SK-MEL-5 (cell line): ENCODE measurements at regions not wholly inside any gene's neighbourhood (a gene's known extent, or its start where the extent isn't known, plus 50 kb on each side); places are given as distances from the start of the nearest gene placed in this dataset.

Source experiments
- DNase-seq: peaks from one replicate; pipeline ENCODE4 v3.0.0-alpha.2; 2016; ENCODE audit warnings: low read depth, low spot score
- in situ Hi-C: cut with HindIII; loops from 2 replicates; pipeline ENCODE4 v1.10.0; 2016; ENCODE audit warnings: low sequenced_read_pairs, high pct_unique_total_duplicates, low pct_unique_long_range_greater_than_20kb

- DNase-seq, result no peak
- in situ Hi-C loops, result no loop called here
These were observed 185.8 kb upstream of the EOMES start for GRCh38 chr3:27907929-27908328.

- in situ Hi-C loops, result no loop called here
- no peak for DNase-seq
These were observed 188.3 kb upstream of the EOMES start for GRCh38 chr3:27910456-27910855.

DNA sequence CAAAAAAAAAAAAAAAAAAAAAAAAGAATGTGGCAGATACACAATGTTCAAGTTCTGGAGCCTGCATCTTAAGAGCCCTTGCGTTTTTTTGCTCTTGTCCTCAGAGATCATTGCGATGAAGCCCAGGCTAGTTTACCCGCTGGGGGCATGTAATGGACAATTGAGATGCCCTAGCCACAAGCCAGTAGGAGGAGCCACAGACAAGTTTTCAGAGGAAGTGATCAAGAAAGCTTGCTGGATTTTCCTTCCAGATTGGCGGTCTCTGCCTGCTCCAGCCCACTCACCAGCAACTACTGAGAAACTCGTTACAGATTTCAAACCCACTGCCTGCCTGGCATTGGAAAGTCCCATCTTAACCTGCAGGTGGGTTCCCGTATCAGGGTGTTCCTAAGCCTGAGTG lies 192.1 kb upstream of the EOMES start:
- DNase-seq, result peak; percentile 59

DNA sequence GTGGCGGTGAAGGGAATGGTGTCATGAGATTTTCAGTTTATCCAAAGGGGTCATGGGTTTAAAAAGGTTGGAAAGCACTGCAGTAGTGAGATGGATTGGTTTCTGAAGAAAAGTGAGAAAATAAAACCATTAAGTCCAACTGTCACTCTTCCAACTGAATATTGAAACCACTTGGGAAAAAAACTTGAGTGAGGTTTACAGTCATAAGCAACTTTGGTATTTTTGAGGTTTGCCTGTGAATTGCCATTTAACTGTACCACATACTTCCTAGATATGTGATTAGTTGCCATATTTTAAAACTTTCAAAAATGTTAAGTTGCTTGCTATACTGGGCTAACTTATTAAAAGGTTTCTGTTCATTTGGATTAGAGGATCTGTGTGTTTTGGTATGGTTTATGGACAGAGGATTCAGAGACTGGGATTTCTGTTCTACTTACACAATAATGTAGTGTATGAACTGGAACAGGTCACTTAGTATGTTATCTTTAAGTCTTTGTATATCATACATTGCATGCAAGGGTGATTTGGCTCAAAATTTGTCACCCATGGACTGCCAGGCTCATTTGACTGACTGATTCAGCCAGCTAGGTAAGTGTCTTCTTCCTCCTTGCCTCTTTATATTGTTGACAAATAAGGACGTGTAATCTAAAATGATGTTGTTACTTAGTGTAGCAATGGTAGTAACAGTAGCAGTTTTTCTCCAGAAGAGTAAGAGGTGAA lies 201.4 kb upstream of the EOMES start:
- DNase-seq, result no peak
- in situ Hi-C loops, result no loop called here

More for the DNA sequence above, 192.1 kb upstream of the EOMES start:
- in situ Hi-C loops, result no loop called here

DNA sequence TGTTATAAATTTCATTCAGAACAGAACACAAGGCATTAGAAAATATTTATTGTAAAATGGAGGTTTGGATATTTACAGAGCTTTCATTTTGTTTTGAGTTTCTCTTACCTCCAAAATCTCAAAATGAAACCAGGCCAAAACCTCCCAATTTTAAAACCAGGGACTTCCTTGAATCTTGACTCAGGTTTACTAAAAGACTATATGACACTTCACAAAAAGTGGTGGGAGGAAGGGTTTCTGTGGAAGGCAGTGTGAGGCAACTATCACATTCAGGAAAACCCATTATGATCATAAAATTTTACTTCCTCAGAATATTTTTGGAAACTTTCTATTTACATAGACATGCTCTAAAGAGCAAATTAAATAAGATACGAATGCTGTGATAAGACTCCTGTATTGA lies 205.8 kb upstream of the EOMES start:
- in situ Hi-C loops, result no loop called here
- DNase-seq, result no peak

GRCh38 chr3:27930052-27930602 lies 208.0 kb upstream of the EOMES start:
- in situ Hi-C loops, result no loop called here
- DNase-seq, result peak; percentile 7

GRCh38 chr3:27935492-27935891 lies 213.4 kb upstream of the EOMES start:
- in situ Hi-C loops, result no loop called here
- DNase-seq, result no peak

DNA sequence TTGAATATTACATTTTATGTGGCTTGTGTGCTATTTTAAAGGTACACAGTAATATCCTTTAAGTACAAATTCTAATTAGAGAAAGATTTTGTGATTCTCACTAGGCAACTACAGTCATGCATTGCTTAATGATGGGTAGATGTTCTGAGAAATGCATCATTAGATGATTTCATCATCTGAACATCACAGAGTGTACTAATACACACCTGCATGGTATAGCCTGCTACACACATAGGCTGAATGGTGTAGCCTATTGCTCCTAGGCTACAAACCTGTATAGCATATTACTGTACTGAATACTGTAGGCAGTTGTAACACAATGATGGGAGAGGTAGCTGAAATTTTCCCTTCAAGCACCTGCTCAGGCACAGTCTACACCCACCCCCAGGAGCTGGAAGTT lies 217.4 kb upstream of the EOMES start:
- in situ Hi-C loops, result no loop called here
- no peak for DNase-seq

DNA sequence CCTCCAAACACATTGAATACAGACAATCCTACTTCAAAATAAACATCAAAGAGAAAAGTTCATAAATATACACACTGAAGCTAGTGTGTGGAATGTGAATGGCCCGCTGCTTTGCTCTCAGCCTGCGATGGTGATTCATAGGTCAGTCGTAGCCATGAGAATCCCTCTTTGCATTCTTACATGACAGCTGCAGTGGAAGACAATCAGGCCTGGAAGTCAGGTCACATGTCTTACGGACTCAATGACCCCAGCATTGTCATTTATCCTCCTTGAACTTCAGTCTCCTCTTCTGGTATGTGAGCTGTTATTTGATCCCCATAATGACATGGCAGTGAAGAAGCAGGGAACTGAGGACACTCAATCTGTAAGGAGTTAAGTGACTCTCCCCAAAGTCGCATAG lies 217.8 kb upstream of the EOMES start:
- DNase-seq, result peak; percentile 46
- in situ Hi-C loops, result no loop called here

GRCh38 chr3:27943106-27943505 lies 221.0 kb upstream of the EOMES start:
- DNase-seq, result peak; percentile 52
- in situ Hi-C loops, result no loop called here

GRCh38 chr3:27945229-27945628 lies 223.1 kb upstream of the EOMES start:
- in situ Hi-C loops, result no loop called here
- no peak for DNase-seq

GRCh38 chr3:27960133-27960532 lies 238.0 kb upstream of the EOMES start:
- in situ Hi-C loops, result no loop called here
- DNase-seq, result peak; percentile 4

GRCh38 chr3:27963519-27963918 lies 241.4 kb upstream of the EOMES start:
- in situ Hi-C loops, result no loop called here
- DNase-seq, result no peak

GRCh38 chr3:27971600-27971999 lies 249.5 kb upstream of the EOMES start:
- in situ Hi-C loops, result no loop called here
- no peak for DNase-seq

DNA sequence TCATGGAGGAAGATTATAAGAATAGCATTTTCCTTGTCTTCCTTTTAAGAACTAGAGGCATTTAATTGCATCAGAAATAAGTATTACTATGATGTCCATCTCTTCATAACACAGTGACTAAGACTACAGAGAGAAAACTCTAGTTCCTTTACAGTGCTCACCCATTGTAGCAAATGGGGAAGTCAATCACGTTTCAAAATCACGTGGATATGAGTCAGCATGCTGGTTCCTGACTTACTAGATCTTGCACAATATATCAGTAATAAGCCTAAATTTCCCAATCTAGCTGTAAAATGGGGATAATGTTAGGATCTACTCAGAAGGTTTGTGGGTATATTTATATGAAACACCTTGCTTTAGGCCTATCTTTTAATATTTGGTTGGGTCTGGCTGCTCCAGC lies 254.8 kb upstream of the EOMES start:
- in situ Hi-C loops, result no loop called here
- DNase-seq, result peak; percentile 11

GRCh38 chr3:27978440-27978839 lies 256.3 kb upstream of the EOMES start:
- DNase-seq, result no peak
- in situ Hi-C loops, result no loop called here

DNA sequence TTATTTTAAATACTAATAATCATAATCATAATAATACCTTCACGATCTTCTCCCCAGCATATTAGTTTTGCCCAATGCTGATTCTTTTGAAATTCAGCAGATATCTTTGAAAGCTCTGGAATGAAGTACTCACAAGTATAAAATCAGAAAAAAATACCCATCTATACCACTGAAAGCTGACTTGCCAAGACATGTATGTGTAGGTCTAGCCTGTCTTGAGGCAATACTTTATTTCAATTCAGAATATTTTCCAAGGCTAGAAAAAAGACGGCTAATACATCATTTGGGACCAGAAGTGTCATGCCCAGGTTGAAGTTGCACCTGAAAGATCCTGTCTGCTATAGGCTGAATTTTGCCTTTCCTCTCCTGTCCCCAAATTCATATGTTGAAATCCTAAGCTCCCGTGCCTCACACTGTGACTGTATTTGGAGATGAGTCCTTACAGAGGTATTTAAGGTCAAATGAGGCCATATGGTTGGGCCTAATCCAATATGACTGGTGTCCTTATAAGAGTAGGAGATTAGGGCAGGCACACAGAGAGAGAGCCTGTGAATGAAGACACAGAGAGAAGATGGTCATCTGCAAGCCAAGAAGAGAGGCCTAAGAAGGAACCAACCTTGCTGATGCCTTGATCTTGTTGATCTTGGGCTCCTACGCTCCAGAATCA lies 255.9 kb upstream of the CMC1 start:
- in situ Hi-C loops, result no loop called here
- no peak for DNase-seq

DNA sequence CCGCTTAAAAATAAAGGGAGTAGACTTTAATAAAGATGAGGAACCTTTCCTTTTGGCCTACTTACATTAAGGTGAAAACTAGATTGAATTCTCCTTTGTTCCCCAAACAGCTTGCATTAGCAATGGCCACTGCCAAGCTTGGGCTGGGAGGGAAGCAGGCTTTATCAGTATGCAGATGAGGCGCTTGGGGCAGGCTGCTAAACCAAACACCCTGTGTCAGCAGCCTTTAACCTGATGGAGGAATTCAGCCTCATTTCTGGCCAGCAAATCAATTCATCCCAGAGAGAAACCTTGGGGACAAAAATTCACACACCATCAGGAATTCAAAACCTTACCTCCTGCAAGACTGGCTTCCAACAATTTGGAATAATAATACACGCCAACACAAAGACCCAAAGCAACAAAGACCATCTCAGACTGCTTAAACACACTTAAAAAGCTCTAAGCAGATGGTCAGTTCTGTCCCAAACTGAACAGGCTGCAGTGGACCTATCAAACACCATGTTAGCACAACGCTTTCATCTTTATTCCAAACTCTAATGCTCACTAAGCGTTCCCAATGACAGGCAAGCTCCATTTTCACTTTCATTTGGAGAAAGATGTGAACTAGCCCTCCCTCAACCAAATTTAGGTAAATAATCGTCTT lies 255.1 kb upstream of the CMC1 start:
- DNase-seq, result no peak
- in situ Hi-C loops, result no loop called here

DNA sequence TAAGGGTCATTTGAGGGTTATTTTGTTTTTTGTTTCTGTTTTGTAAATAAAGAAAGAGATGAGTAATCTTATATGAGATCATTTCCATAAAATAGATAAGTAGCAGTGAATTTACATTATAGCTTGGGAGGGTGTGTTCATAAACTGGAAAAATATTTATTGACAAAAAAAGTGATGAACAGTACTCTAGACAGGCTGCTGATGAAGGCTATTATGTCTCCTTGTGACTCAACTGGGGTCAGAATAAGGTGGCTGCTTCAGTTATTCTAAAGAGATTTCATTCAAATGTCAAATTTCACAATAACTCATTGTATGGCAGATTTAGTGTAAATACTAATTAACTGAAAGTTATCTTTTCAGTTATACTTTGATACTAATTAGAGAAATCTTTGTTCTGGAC lies 251.1 kb upstream of the CMC1 start:
- DNase-seq, result no peak
- in situ Hi-C loops, result no loop called here
